Erythroblast (primary cell): ENCODE measurements at regions not wholly inside any gene's neighbourhood (a gene's known extent, or its start where the extent isn't known, plus 50 kb on each side); places are given as distances from the start of the nearest gene placed in this dataset.

Experiments used
- GATA1 ChIP-seq: IDR thresholded peaks from 2 replicates; pipeline ENCODE4 v1.6.1; 2011; ENCODE audit warnings: low read depth, mild to moderate bottlenecking, control low read depth, low read length, moderate library complexity
- POLR2A ChIP-seq: IDR thresholded peaks from 2 replicates; pipeline ENCODE4 v1.6.1; 2011; ENCODE audit warnings: mild to moderate bottlenecking, low read length

- TF ChIP-seq POLR2A (no peak), GATA1 (no peak)
Observed at GRCh38 chr2:134143568-134143967, 110.3 kb upstream of the MGAT5 start.
